ENCODE measurements at regions not wholly inside any gene's neighbourhood (a gene's known extent, or its start where the extent isn't known, plus 50 kb on each side); places are given as distances from the start of the nearest gene placed in this dataset.

DNA sequence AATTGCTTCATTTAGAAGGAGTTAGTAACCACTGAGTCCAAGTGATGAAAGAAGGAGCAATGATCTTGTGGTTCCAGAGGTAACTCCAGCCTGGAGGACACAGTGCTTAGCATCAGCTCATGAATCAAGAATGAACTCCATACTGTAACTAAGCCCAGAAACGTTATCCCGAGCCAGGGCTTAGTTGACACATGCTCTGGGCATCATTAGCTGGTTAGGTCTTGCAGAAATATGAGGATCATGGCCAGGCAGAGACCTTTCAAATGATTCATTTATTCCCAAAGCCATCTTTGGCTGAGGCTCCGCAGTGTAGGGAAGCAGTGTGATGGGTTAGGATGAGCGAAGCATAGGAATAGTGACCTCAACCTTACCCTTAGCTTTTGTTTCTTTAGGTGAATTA, 277.4 kb downstream of the FAM76B start:
- Mint-ChIP-seq H3K4me1 (ENCODE audit: low read depth) (no peaks in the 10 kb centered on the region), H3K9me3 (no peaks in the 10 kb centered on the region; the same call in none of the 2 replicates), H3K4me3 (no peak overlapping the region), H3K27me3 (ENCODE audit: insufficient read depth) (no peaks in the 10 kb centered on the region; the same call in 1 of the 2 replicates), H3K27ac (peak overlapping the region; percentile 46), H3K36me3 (ENCODE audit: low read depth) (no peaks in the 10 kb centered on the region; the same call in 1 of the 2 replicates)
- TF ChIP-seq, protein P1, sequence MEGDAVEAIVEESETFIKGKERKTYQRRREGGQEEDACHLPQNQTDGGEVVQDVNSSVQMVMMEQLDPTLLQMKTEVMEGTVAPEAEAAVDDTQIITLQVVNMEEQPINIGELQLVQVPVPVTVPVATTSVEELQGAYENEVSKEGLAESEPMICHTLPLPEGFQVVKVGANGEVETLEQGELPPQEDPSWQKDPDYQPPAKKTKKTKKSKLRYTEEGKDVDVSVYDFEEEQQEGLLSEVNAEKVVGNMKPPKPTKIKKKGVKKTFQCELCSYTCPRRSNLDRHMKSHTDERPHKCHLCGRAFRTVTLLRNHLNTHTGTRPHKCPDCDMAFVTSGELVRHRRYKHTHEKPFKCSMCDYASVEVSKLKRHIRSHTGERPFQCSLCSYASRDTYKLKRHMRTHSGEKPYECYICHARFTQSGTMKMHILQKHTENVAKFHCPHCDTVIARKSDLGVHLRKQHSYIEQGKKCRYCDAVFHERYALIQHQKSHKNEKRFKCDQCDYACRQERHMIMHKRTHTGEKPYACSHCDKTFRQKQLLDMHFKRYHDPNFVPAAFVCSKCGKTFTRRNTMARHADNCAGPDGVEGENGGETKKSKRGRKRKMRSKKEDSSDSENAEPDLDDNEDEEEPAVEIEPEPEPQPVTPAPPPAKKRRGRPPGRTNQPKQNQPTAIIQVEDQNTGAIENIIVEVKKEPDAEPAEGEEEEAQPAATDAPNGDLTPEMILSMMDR (IDR thresholded peaks at IDR 0.05) = no peak
- DNase-seq = no peak

DNA sequence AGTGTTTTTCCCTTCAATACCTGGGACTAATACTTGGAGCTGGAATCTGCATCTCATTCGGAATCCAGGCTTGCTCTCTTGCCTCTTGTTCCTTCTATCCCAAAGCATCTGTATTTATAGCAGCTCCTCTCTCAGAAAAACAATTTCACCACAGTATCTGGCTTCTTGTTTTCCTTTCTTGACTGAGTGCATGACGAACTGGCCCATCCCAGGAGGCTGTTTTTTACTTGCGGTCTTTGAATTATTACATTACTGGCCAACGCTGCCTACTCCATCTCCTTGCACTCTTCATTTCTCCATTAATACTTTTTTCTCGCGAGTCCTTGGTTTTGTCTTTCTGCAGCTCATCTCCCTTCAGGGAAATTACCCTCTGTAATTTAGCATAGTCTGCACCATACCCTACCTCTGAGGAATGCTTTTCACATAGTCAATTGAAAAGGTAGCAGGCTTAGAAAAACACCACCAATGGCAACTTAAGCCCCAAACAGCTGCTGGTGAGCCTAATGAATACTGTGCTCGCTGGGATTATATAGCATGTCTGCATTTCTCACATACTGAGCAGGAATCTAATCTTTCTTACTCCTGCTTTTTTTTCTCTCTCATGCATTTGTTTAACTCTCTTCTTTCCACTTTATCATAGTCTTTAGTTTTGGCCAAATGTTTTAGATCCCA, 277.4 kb upstream of the SESN3 start:
- no peak overlapping the region for H3K27ac Mint-ChIP-seq
- peaks cover 17% of the 10 kb centered on the region for H3K9me3 Mint-ChIP-seq
- H3K4me3 Mint-ChIP-seq = no peak overlapping the region
- no peaks in the 10 kb centered on the region for H3K36me3 Mint-ChIP-seq (ENCODE audit: low read depth)
- H3K4me1 Mint-ChIP-seq (ENCODE audit: low read depth) = no peaks in the 10 kb centered on the region
- TF ChIP-seq, protein P1 (IDR thresholded peaks at IDR 0.05) = no peak
- no peaks in the 10 kb centered on the region; the same call in none of the 2 replicates for H3K27me3 Mint-ChIP-seq (ENCODE audit: insufficient read depth)
- DNase-seq = no peak

DNA sequence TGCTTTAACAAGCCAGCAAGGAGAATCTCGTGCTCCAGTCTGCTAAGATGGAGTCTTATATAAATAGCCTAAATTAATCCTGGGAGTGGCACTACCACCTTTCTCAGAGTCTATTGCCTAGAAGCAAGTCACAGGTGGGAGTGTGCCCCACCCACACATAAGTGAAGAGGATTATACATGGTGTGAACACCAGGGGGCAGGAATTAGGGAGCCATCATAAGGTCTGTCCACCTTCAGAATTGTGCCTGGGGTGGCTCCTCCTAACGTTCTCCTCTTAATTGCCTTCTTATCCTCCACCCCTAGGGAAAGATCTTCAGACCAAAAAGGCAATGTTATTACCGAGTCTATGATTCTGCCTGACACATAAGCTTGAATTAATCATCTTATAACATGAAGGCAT, 276.8 kb upstream of the SESN3 start:
- no peaks in the 10 kb centered on the region for H3K36me3 Mint-ChIP-seq (ENCODE audit: low read depth)
- H3K27ac Mint-ChIP-seq = no peak overlapping the region
- peaks cover 23% of the 10 kb centered on the region for H3K9me3 Mint-ChIP-seq
- H3K4me1 Mint-ChIP-seq (ENCODE audit: low read depth) = no peaks in the 10 kb centered on the region
- DNase-seq = no peak
- no peaks in the 10 kb centered on the region; the same call in none of the 2 replicates for H3K27me3 Mint-ChIP-seq (ENCODE audit: insufficient read depth)
- TF ChIP-seq, protein P1 (IDR thresholded peaks at IDR 0.05) = no peak
- no peak overlapping the region for H3K4me3 Mint-ChIP-seq

DNA sequence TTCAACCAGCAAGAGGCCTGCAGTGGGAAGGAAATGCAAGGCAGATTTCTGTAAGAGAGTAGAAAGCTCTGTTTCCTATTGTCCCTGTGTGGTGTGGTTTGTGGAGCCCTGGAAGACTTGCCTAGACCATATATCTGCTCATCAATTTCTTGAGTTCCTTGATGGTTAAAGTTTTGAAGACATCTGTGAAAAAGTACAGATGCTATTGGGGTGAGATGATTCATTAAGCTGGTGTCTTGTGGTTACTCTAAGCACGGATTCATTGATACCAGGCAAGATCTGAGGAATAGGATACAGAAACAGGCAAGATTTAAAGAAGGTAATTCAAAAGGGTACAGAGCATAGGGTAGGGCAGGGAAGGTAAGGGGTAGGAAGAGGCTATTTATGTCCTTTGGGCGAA, 275.8 kb upstream of the SESN3 start:
- TF ChIP-seq, protein P1 (IDR thresholded peaks at IDR 0.05) = no peak
- DNase-seq = no peak
- H3K36me3 Mint-ChIP-seq (ENCODE audit: low read depth) = no peaks in the 10 kb centered on the region
- H3K9me3 Mint-ChIP-seq = peaks cover 29% of the 10 kb centered on the region
- H3K4me1 Mint-ChIP-seq (ENCODE audit: low read depth) = no peaks in the 10 kb centered on the region
- H3K4me3 Mint-ChIP-seq = no peak overlapping the region
- H3K27me3 Mint-ChIP-seq (ENCODE audit: insufficient read depth) = no peaks in the 10 kb centered on the region; the same call in none of the 2 replicates
- no peak overlapping the region for H3K27ac Mint-ChIP-seq

DNA sequence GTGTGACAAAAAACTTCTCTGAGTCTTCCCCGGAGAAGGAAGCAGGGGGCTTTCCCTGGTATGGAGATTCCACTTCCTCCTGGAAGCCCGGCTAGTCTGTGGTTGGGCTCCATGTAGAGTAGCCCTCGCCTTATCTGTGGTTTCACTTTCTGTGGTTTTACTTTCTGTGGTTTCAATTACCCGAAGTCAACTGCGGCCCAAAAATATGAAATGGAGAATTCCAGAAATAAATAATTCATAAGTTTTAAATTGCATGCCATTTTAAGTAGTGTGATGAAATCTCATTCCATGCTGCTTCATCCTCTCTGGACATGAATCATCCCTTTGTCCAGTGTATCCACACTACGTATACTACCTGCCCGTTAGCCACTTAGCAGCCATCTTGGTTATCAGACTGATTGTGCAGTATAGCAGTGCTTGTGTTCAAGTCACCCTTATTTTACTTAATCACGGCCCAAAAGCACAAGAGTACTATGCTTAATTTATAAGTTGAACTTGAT, 275.0 kb upstream of the SESN3 start:
- no peak for DNase-seq
- H3K27me3 Mint-ChIP-seq (ENCODE audit: insufficient read depth) = no peaks in the 10 kb centered on the region; the same call in none of the 2 replicates
- TF ChIP-seq, protein P1 (IDR thresholded peaks at IDR 0.05) = no peak
- H3K4me3 Mint-ChIP-seq = no peak overlapping the region
- H3K9me3 Mint-ChIP-seq = peaks cover 29% of the 10 kb centered on the region
- H3K36me3 Mint-ChIP-seq (ENCODE audit: low read depth) = no peaks in the 10 kb centered on the region
- H3K4me1 Mint-ChIP-seq (ENCODE audit: low read depth) = no peaks in the 10 kb centered on the region
- H3K27ac Mint-ChIP-seq = no peak overlapping the region

All from HFFc6 (cell line).